Large intestine (tissue), 3 donors: ENCODE measurements at regions not wholly inside any gene's neighbourhood (a gene's known extent, or its start where the extent isn't known, plus 50 kb on each side); places are given as distances from the start of the nearest gene placed in this dataset.

Experiments
- DNase-seq, 2 donors: peaks; one replicate each; pipeline versions ENCODE4 v3.0.0 to v3.0.0-alpha.2; 2013
- H3K27ac ChIP-seq: one replicate; pipeline ENCODE4 v1.5.1; 2013; ENCODE audit warnings: low read length
- H3K27me3 ChIP-seq: 2 replicates; pipeline ENCODE4 v1.6.1; 2013; ENCODE audit warnings: low read length; ENCODE audit not compliant: control insufficient read depth, insufficient read depth
- H3K36me3 ChIP-seq: 2 replicates; pipeline ENCODE4 v1.6.1; 2013; ENCODE audit warnings: low read length; ENCODE audit not compliant: control insufficient read depth, insufficient read depth
- H3K4me1 ChIP-seq: one replicate; pipeline ENCODE4 v1.6.1; 2013; ENCODE audit warnings: low read length; ENCODE audit not compliant: control insufficient read depth, insufficient read depth
- H3K4me3 ChIP-seq: one replicate; pipeline ENCODE4 v1.5.1; 2013; ENCODE audit warnings: low read length
- H3K9me3 ChIP-seq: one replicate; pipeline ENCODE4 v1.6.1; 2013; ENCODE audit warnings: mild to moderate bottlenecking, low read depth, low read length, moderate library complexity; ENCODE audit not compliant: control insufficient read depth
- WGBS: methylation state at CpG from one replicate; pipeline ENCODE4 v1.1.5; 2013; ENCODE audit warnings: low lambda C conversion rate; ENCODE audit not compliant: insufficient coverage; 5-methylcytosine and 5-hydroxymethylcytosine counted together

DNA sequence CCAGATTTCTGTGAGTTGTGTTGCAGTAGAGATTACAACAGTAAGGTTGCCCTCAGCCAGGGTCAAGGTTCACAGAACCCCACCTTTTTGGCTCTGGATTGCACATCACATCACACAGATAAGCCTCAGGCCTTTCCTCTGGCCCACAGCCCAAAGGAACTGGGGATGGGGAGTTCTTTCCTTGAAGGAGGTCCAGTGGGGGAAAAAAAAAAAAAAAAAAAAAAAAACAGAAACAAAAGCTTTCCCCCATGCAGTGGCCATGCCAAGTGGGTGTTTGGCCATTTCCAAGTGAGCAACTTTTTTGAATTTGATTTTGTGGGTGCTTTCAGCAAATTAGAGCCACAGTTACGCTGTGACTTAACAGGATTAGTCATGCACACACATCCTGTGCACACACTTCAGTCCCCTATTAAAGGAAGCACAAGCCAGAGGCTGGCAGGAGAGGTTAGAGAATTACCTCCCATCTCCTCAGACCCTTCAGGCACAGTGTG, 79.3 kb upstream of the NANOS1 start:
- H3K9me3 ChIP-seq = no peaks in the 10 kb centered on the region
- no peaks in the 10 kb centered on the region for H3K36me3 ChIP-seq
- no peak overlapping the region for H3K27ac ChIP-seq
- 40% methylated on average over 1 of the region's 1 CpG for WGBS
- no peaks in the 10 kb centered on the region for H3K4me1 ChIP-seq
- H3K27me3 ChIP-seq = peaks cover 4% of the 10 kb centered on the region
- no peak overlapping the region for H3K4me3 ChIP-seq
- DNase-seq = no peak

- no peaks in the 10 kb centered on the region for H3K4me1 ChIP-seq
These were observed 78.4 kb upstream of the NANOS1 start for GRCh38 chr10:118950997-118951637.

GRCh38 chr10:118952493-118953295, 76.8 kb upstream of the NANOS1 start:
- Histone ChIP-seq H3K36me3 (no peaks in the 10 kb centered on the region), H3K27ac (no peak overlapping the region), H3K9me3 (no peaks in the 10 kb centered on the region), H3K4me3 (no peak overlapping the region), H3K27me3 (peaks cover 4% of the 10 kb centered on the region), H3K4me1 (no peaks in the 10 kb centered on the region)
- WGBS = no CpG with 5 or more reads among the region's 5 CpGs
- DNase-seq = no peak

More at GRCh38 chr10:118950997-118951637, 78.4 kb upstream of the NANOS1 start:
- H3K4me3 ChIP-seq = no peak overlapping the region
- H3K36me3 ChIP-seq = no peaks in the 10 kb centered on the region
- H3K27me3 ChIP-seq = peaks cover 4% of the 10 kb centered on the region
- WGBS = 74% methylated on average over 4 of the region's 11 CpGs
- H3K9me3 ChIP-seq = no peaks in the 10 kb centered on the region
- no peak for DNase-seq
- H3K27ac ChIP-seq = no peak overlapping the region

DNA sequence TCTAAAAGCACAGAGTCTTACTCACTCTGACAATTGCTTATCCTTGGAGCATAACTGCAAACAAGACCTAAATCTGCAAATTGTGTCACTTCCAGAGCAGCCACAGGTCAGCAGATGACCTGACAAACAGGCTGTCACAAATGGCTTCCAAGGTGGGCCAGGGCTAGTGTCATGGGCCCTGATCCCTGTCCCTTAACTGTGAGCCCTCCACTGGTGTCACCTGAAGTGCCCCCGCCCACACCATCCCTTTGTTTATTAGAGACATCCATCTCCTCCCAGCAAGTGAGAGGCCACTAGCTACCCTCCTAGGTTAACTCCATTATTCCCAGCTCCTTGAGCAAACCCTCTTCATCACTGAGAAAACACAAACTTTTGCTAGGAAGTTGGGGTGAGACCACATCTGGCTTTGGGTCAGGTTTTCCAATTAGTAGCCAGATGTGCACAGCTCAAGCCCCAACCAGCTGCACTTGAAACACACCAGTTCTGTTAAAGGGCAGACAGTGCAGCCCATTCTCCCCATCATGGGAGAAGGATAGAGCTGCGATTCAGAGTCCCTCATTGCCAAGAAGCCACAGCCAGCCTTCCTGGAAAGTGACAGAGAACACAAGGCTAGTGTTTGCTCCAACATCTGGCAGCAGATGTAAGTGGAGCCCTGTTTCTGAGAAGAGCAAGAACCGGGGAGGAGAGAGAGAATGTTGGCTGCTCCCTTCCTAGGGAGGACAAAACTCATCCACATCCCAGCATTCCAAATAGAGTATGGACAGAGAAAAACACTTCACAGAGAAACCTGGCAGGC, 75.7 kb upstream of the NANOS1 start:
- Histone ChIP-seq H3K36me3 (no peaks in the 10 kb centered on the region), H3K4me1 (no peaks in the 10 kb centered on the region), H3K9me3 (no peaks in the 10 kb centered on the region), H3K27me3 (peaks cover 2% of the 10 kb centered on the region), H3K27ac (no peak overlapping the region), H3K4me3 (no peak overlapping the region)
- no peak for DNase-seq
- no CpG with 5 or more reads among the region's 3 CpGs for WGBS

- H3K27me3 ChIP-seq = peaks cover 2% of the 10 kb centered on the region
- WGBS = 60% methylated on average over 1 of the region's 3 CpGs
- no peaks in the 10 kb centered on the region for H3K36me3 ChIP-seq
- DNase-seq = no peak
- H3K4me3 ChIP-seq = no peak overlapping the region
- no peak overlapping the region for H3K27ac ChIP-seq
- H3K4me1 ChIP-seq = no peaks in the 10 kb centered on the region
- H3K9me3 ChIP-seq = no peaks in the 10 kb centered on the region
These were observed 74.0 kb upstream of the NANOS1 start for GRCh38 chr10:118955531-118955930.

DNA sequence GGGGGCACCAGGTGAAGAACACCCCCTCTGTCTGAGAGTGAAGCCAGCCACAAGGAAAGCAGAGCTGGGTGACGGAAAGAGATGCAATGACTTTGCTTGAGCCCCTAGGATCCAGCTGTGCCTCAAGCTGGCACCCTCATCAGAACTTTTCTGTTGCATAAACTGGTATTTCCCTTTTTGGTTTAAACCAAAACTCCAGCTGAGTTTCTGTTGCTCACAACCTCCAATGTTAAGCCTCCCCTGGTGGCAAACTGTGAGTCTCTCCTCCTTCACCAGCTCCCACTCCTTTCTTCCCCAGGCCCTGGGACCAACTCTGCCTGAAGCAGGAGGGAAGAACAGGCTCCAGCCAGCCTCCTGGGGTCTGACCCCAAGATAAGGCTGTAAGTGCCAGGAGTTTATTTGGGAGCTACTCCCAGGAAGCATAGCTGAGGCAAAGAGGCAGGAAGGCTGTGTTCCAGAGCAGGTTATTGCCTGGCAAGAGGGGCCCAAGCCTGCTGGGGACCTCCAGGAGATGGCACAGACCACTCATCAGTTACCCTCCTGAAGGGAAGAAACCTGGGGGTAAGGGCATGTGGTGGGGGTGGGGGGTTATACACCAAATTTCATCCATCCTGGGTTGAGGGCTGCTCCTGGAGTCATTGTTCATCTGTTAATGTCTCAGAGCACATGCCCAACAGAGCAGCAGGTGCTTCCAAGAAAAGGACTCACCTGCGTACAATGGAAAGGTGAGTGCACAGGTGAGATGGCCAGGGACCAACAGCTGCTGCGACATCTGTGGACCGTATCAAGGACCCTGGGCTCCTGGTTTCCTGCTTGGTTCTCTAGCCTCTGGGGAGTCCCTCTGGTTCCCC, 73.3 kb upstream of the NANOS1 start:
- no peak for DNase-seq
- Histone ChIP-seq H3K4me1 (no peaks in the 10 kb centered on the region), H3K36me3 (no peaks in the 10 kb centered on the region), H3K4me3 (no peak overlapping the region), H3K27me3 (peaks cover 2% of the 10 kb centered on the region), H3K9me3 (no peaks in the 10 kb centered on the region), H3K27ac (no peak overlapping the region)
- no CpG with 5 or more reads among the region's 4 CpGs for WGBS

- Histone ChIP-seq H3K9me3 (no peaks in the 10 kb centered on the region), H3K27me3 (peaks cover 2% of the 10 kb centered on the region), H3K36me3 (no peaks in the 10 kb centered on the region), H3K4me1 (no peaks in the 10 kb centered on the region), H3K4me3 (no peak overlapping the region), H3K27ac (no peak overlapping the region)
- no CpG with 5 or more reads among the region's 5 CpGs for WGBS
- DNase-seq = no peak
These were observed 72.6 kb upstream of the NANOS1 start for GRCh38 chr10:118956802-118957442.

DNA sequence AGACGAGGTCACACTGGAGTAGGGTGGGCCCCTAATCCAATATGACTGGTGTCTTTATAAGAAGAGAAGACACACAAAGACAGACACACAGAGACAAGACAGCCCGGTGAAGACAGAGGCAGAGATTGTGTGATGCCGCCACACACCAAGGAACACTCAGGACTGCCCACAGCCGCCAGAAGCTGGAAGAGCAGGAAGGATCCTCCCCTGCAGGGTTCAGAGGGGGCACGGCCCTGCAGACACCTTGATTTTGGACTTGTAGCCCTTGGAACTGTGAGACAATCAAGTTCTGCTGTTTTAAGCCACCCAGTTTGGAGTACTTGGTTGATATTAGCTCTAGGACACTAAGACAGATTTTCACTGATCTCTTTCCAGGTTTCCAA, 72.1 kb upstream of the NANOS1 start:
- DNase-seq = no peak
- WGBS = no CpG with 5 or more reads among the region's 5 CpGs
- Histone ChIP-seq H3K4me3 (no peak overlapping the region), H3K9me3 (no peaks in the 10 kb centered on the region), H3K27me3 (peaks cover 2% of the 10 kb centered on the region), H3K4me1 (no peaks in the 10 kb centered on the region), H3K27ac (no peak overlapping the region), H3K36me3 (no peaks in the 10 kb centered on the region)

- Histone ChIP-seq H3K4me1 (no peaks in the 10 kb centered on the region), H3K27me3 (peaks cover 2% of the 10 kb centered on the region), H3K4me3 (no peak overlapping the region), H3K27ac (no peak overlapping the region), H3K9me3 (no peaks in the 10 kb centered on the region), H3K36me3 (no peaks in the 10 kb centered on the region)
- DNase-seq = no peak
- WGBS = no CpG with 5 or more reads among the region's 12 CpGs
These were observed 71.5 kb upstream of the NANOS1 start for GRCh38 chr10:118957966-118958365.
